Glutamatergic neuron (in vitro differentiated cells): ENCODE measurements at regions not wholly inside any gene's neighbourhood (a gene's known extent, or its start where the extent isn't known, plus 50 kb on each side); places are given as distances from the start of the nearest gene placed in this dataset.

ENCODE experiments used
- DNase-seq: peaks from one replicate; pipeline ENCODE4 v3.0.0; 2022
- H3K27ac Mint-ChIP-seq: one replicate; pipeline ENCODE4 v1.8.0; 2020; ENCODE audit warnings: mild to moderate bottlenecking, mixed read lengths, inconsistent platforms; ENCODE audit not compliant: unreplicated experiment
- H3K27me3 Mint-ChIP-seq: one replicate; pipeline ENCODE4 v1.8.0; 2020; ENCODE audit warnings: mild to moderate bottlenecking, moderate library complexity, mixed read lengths, inconsistent platforms; ENCODE audit not compliant: unreplicated experiment
- H3K36me3 Mint-ChIP-seq: one replicate; pipeline ENCODE4 v1.8.0; 2020; ENCODE audit warnings: mild to moderate bottlenecking, mixed read lengths, inconsistent platforms; ENCODE audit not compliant: unreplicated experiment
- H3K4me1 Mint-ChIP-seq: one replicate; pipeline ENCODE4 v1.8.0; 2020; ENCODE audit warnings: mild to moderate bottlenecking, low read depth, mixed read lengths, inconsistent platforms; ENCODE audit not compliant: unreplicated experiment
- H3K4me3 Mint-ChIP-seq: one replicate; pipeline ENCODE4 v1.8.0; 2020; ENCODE audit warnings: mild to moderate bottlenecking, mixed read lengths, inconsistent platforms; ENCODE audit not compliant: unreplicated experiment
- H3K9me3 Mint-ChIP-seq: one replicate; pipeline ENCODE4 v1.8.0; 2020; ENCODE audit warnings: mild to moderate bottlenecking, moderate library complexity, mixed read lengths, inconsistent platforms; ENCODE audit not compliant: unreplicated experiment
- CTCF ChIP-seq: fragments of 200-600 bp; sonication (generic); IDR thresholded peaks from one replicate; pipeline ENCODE4 v1.5.0; 2021; ENCODE audit not compliant: partially characterized antibody, unreplicated experiment

- H3K9me3 Mint-ChIP-seq, result no peaks in the 10 kb centered on the region
- no peaks in the 10 kb centered on the region for H3K27me3 Mint-ChIP-seq
- no peak overlapping the region for H3K27ac Mint-ChIP-seq
- no peak overlapping the region for H3K4me3 Mint-ChIP-seq
- H3K36me3 Mint-ChIP-seq, result no peaks in the 10 kb centered on the region
- H3K4me1 Mint-ChIP-seq, result no peaks in the 10 kb centered on the region
- no peak for TF ChIP-seq CTCF
- no peak for DNase-seq
Observed at GRCh38 chr13:82275644-82276043, 1606.6 kb downstream of the SLITRK1 start.

- no peak for TF ChIP-seq CTCF
- no peaks in the 10 kb centered on the region for H3K27me3 Mint-ChIP-seq
- no peaks in the 10 kb centered on the region for H3K36me3 Mint-ChIP-seq
- no peak overlapping the region for H3K4me3 Mint-ChIP-seq
- no peak for DNase-seq
- no peaks in the 10 kb centered on the region for H3K4me1 Mint-ChIP-seq
- no peak overlapping the region for H3K27ac Mint-ChIP-seq
- no peaks in the 10 kb centered on the region for H3K9me3 Mint-ChIP-seq
Observed at GRCh38 chr13:82259284-82259683, 1623.0 kb downstream of the SLITRK1 start.

- no peak for DNase-seq
- H3K27me3 Mint-ChIP-seq, result no peaks in the 10 kb centered on the region
- H3K27ac Mint-ChIP-seq, result no peak overlapping the region
- no peak for TF ChIP-seq CTCF
- no peaks in the 10 kb centered on the region for H3K36me3 Mint-ChIP-seq
- no peaks in the 10 kb centered on the region for H3K4me1 Mint-ChIP-seq
- H3K4me3 Mint-ChIP-seq, result no peak overlapping the region
- no peaks in the 10 kb centered on the region for H3K9me3 Mint-ChIP-seq
Observed at GRCh38 chr13:82257790-82258507, 1624.3 kb downstream of the SLITRK1 start.

- no peak overlapping the region for H3K4me3 Mint-ChIP-seq
- H3K4me1 Mint-ChIP-seq, result no peaks in the 10 kb centered on the region
- H3K27ac Mint-ChIP-seq, result no peak overlapping the region
- no peak for TF ChIP-seq CTCF
- H3K9me3 Mint-ChIP-seq, result no peaks in the 10 kb centered on the region
- DNase-seq, result no peak
- no peaks in the 10 kb centered on the region for H3K36me3 Mint-ChIP-seq
- no peaks in the 10 kb centered on the region for H3K27me3 Mint-ChIP-seq
Observed at GRCh38 chr13:82248762-82249161, 1633.5 kb downstream of the SLITRK1 start.

GRCh38 chr13:82245860-82246259, 1636.4 kb downstream of the SLITRK1 start:
- no peaks in the 10 kb centered on the region for H3K9me3 Mint-ChIP-seq
- DNase-seq, result no peak
- no peaks in the 10 kb centered on the region for H3K4me1 Mint-ChIP-seq
- no peaks in the 10 kb centered on the region for H3K36me3 Mint-ChIP-seq
- H3K4me3 Mint-ChIP-seq, result no peak overlapping the region
- H3K27me3 Mint-ChIP-seq, result no peaks in the 10 kb centered on the region
- no peak for TF ChIP-seq CTCF
- no peak overlapping the region for H3K27ac Mint-ChIP-seq
